CD14-positive monocyte (primary cell): ENCODE measurements at regions not wholly inside any gene's neighbourhood (a gene's known extent, or its start where the extent isn't known, plus 50 kb on each side); places are given as distances from the start of the nearest gene placed in this dataset.

Source experiments
- DNase-seq, 3 donors: peaks; one replicate each; pipeline ENCODE4 v3.0.0-alpha.2; 2011 to 2022
- H2AFZ ChIP-seq: 2 replicates; pipeline ENCODE4 v1.6.0; 2012; ENCODE audit warnings: mild to moderate bottlenecking, low read depth, low read length, inconsistent platforms; ENCODE audit not compliant: insufficient read depth, poor library complexity, severe bottlenecking
- H3K27ac ChIP-seq, 2 donors: 1 replicate in 1 of 2; 2 replicates in 1 of 2; pipeline ENCODE4 v1.5.1; 2012 to 2013; ENCODE audit warnings: low read length in 2 of 2, control low read depth in 1 of 2, inconsistent platforms in 1 of 2, low read depth in 1 of 2, mild to moderate bottlenecking in 1 of 2
- H3K27me3 ChIP-seq, 2 donors: one replicate each; pipeline versions ENCODE4 v1.6.0 to v1.6.1; 2011 to 2013; ENCODE audit warnings: low read length in 2 of 2; ENCODE audit not compliant: control insufficient read depth in 2 of 2, insufficient read depth in 2 of 2
- H3K36me3 ChIP-seq, 2 donors: replicated peaks in 1 of 2; 1 replicate in 1 of 2; 2 replicates in 1 of 2; pipeline versions ENCODE4 v1.5.1 to v1.6.1; 2012 to 2013; ENCODE audit warnings: low read length in 2 of 2, control low read depth in 1 of 2, inconsistent platforms in 1 of 2, mild to moderate bottlenecking in 1 of 2; ENCODE audit not compliant: insufficient read depth in 2 of 2, control insufficient read depth in 1 of 2
- H3K4me1 ChIP-seq, 2 donors: 1 replicate in 1 of 2; 2 replicates in 1 of 2; pipeline versions ENCODE4 v1.5.1 to v1.6.1; 2012 to 2013; ENCODE audit warnings: low read length in 2 of 2, control low read depth in 1 of 2, inconsistent platforms in 1 of 2, mild to moderate bottlenecking in 1 of 2, moderate library complexity in 1 of 2; ENCODE audit not compliant: insufficient read depth in 2 of 2, control insufficient read depth in 1 of 2
- H3K4me2 ChIP-seq: replicated peaks from 2 replicates; pipeline ENCODE3; 2012; ENCODE audit warnings: low read length, moderate library complexity, mild to moderate bottlenecking; ENCODE audit not compliant: poor library complexity, severe bottlenecking; ENCODE audit errors: extremely low read depth
- H3K4me3 ChIP-seq, 3 experiments: fragments of 200-600 bp in 1 of 3; sonication (generic) in 1 of 3; replicated peaks in 1 of 3; 1 replicate in 2 of 3; 2 replicates in 1 of 3; pipeline ENCODE4 v1.5.1; 2011 to 2013; ENCODE audit warnings: low read length in 3 of 3, mild to moderate bottlenecking in 3 of 3, control low read depth in 2 of 3, low read depth in 2 of 3, inconsistent platforms in 1 of 3, moderate library complexity in 1 of 3
- H3K79me2 ChIP-seq: 2 replicates; pipeline ENCODE4 v1.6.0; 2012; ENCODE audit warnings: mild to moderate bottlenecking, control low read depth, inconsistent platforms, low read length, moderate library complexity; ENCODE audit not compliant: insufficient read depth
- H3K9ac ChIP-seq: 2 replicates; pipeline ENCODE4 v1.6.0; 2017; ENCODE audit warnings: low read length, mild to moderate bottlenecking; ENCODE audit not compliant: insufficient read depth, poor library complexity, severe bottlenecking
- H3K9me3 ChIP-seq, 2 donors: replicated peaks in 1 of 2; 1 replicate in 1 of 2; 2 replicates in 1 of 2; pipeline versions ENCODE4 v1.5.1 to v1.6.1; 2012 to 2013; ENCODE audit warnings: low read length in 2 of 2, control low read depth in 1 of 2; ENCODE audit not compliant: control insufficient read depth in 1 of 2, insufficient read depth in 1 of 2
- H4K20me1 ChIP-seq: 2 replicates; pipeline ENCODE4 v1.6.0; 2012; ENCODE audit warnings: mild to moderate bottlenecking, low read length, control low read depth, moderate library complexity; ENCODE audit not compliant: insufficient read depth
- H3K27ac Mint-ChIP-seq, 7 donors: one replicate each; pipeline ENCODE4 v1.8.0; 2020; ENCODE audit warnings: mild to moderate bottlenecking in 7 of 7, mixed read lengths in 7 of 7, moderate library complexity in 6 of 7, inconsistent platforms in 2 of 7
- H3K27me3 Mint-ChIP-seq, 3 donors: one replicate each; pipeline ENCODE4 v1.8.0; 2021 to 2022; ENCODE audit warnings: low read depth in 3 of 3, mild to moderate bottlenecking in 3 of 3, mixed read lengths in 3 of 3, moderate library complexity in 3 of 3, inconsistent platforms in 1 of 3
- H3K36me3 Mint-ChIP-seq, 2 donors: one replicate each; pipeline ENCODE4 v1.8.0; 2020; ENCODE audit warnings: mixed read lengths in 2 of 2, inconsistent platforms in 1 of 2, mild to moderate bottlenecking in 1 of 2
- H3K4me1 Mint-ChIP-seq: one replicate; pipeline ENCODE4 v1.8.0; 2020; ENCODE audit warnings: mild to moderate bottlenecking, mixed read lengths
- H3K4me3 Mint-ChIP-seq, 2 donors: one replicate each; pipeline ENCODE4 v1.8.0; 2020; ENCODE audit warnings: mild to moderate bottlenecking in 2 of 2, mixed read lengths in 2 of 2, moderate library complexity in 1 of 2
- H3K9me3 Mint-ChIP-seq, 7 donors: one replicate each; pipeline ENCODE4 v1.8.0; 2020 to 2022; ENCODE audit warnings: mixed read lengths in 7 of 7, mild to moderate bottlenecking in 6 of 7, moderate library complexity in 6 of 7, inconsistent platforms in 2 of 7
- WGBS: methylation state at CpG from one replicate; pipeline ENCODE4 v1.1.5; 2013; ENCODE audit warnings: missing lambda C conversion rate; ENCODE audit not compliant: insufficient coverage; 5-methylcytosine and 5-hydroxymethylcytosine counted together
- intact Hi-C, 2 donors: fragments of 100-400 bp; cut with micrococcal nuclease; formaldehyde crosslinking; loops; one replicate each; pipeline versions ENCODE4 v1.15.0 to v1.15.1; 2023
- TF ChIP-seq, protein P1 (sequence below): fragments of 200-600 bp; IDR thresholded peaks from one replicate; pipeline ENCODE4 v1.8.0; 2022; ENCODE audit warnings: antibody characterized with exemption, mild to moderate bottlenecking

DNA sequence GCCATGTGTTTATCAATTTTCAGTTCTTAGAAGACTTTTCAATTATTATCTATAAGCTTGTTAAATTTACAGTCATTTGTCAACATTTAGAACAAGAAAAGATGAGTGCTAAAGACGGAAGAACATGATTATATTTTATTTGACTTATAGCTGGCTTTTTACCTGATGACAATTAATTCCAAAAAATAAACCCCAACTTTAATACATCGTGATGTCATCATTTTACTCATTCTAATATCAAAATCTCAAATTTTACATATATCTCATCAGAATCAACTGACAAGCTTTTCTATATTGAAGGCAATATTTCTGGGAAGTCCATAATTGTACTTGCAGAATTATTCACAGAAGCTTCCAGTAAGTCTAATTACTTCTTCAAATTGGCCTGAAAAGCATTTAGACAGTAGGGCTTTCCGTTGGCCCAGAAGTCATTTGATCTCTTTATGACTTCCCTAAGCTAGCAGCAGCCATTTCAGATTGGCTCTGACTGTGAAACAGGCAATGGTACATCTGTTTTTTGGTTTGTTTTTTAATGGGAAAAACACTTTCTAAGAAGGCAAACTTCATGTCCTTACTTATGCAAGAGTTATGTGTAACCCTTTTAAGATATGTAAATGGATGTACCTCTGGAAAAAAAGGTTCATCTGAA is 234.7 kb upstream of the PLSCR5 start:
- 33% methylated on average over 1 of the region's 3 CpGs for WGBS
- H3K27ac Mint-ChIP-seq: no peak overlapping the region
- Histone ChIP-seq H3K9me3 (no peaks in the 10 kb centered on the region), H3K4me3 (no peak overlapping the region), H3K4me2 (no peak overlapping the region), H2AFZ (no peak overlapping the region), H4K20me1 (no peaks in the 10 kb centered on the region), H3K27me3 (no peaks in the 10 kb centered on the region), H3K4me1 (no peaks in the 10 kb centered on the region), H3K79me2 (no peaks in the 10 kb centered on the region), H3K36me3 (no peaks in the 10 kb centered on the region), H3K27ac (no peak overlapping the region), H3K9ac (no peak overlapping the region)
- TF ChIP-seq, protein P1, sequence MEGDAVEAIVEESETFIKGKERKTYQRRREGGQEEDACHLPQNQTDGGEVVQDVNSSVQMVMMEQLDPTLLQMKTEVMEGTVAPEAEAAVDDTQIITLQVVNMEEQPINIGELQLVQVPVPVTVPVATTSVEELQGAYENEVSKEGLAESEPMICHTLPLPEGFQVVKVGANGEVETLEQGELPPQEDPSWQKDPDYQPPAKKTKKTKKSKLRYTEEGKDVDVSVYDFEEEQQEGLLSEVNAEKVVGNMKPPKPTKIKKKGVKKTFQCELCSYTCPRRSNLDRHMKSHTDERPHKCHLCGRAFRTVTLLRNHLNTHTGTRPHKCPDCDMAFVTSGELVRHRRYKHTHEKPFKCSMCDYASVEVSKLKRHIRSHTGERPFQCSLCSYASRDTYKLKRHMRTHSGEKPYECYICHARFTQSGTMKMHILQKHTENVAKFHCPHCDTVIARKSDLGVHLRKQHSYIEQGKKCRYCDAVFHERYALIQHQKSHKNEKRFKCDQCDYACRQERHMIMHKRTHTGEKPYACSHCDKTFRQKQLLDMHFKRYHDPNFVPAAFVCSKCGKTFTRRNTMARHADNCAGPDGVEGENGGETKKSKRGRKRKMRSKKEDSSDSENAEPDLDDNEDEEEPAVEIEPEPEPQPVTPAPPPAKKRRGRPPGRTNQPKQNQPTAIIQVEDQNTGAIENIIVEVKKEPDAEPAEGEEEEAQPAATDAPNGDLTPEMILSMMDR: no peak
- no peak for DNase-seq
- H3K9me3 Mint-ChIP-seq: no peaks in the 10 kb centered on the region
- intact Hi-C loops: no loop called here
- H3K4me3 Mint-ChIP-seq: no peak overlapping the region
- H3K36me3 Mint-ChIP-seq: no peaks in the 10 kb centered on the region
- no peaks in the 10 kb centered on the region for H3K4me1 Mint-ChIP-seq
- H3K27me3 Mint-ChIP-seq: no peaks in the 10 kb centered on the region

DNA sequence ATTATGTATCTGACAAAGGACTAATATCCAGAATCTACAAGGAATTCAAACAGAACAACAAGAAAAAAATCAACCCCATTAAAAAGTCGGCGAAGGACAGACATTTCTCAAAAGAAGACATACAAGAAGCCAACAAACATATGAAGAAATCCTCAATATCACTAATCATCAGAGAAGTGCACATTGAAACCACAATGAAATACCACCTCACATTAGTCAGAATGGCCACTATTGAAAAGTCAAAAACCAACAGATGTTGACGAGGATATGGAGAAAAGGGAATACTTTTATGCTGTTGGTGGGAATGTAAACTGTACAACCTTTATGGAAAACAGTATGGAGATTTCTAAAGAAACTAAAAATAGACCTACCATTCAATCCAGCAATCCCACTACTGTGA is 233.1 kb upstream of the PLSCR5 start:
- no peaks in the 10 kb centered on the region for H3K4me1 ChIP-seq
- WGBS: 100% methylated on average over 2 of the region's 3 CpGs
- Mint-ChIP-seq H3K36me3 (no peaks in the 10 kb centered on the region), H3K27me3 (no peaks in the 10 kb centered on the region), H3K9me3 (no peaks in the 10 kb centered on the region), H3K27ac (no peak overlapping the region), H3K4me3 (no peak overlapping the region), H3K4me1 (no peaks in the 10 kb centered on the region)
- no peaks in the 10 kb centered on the region for H3K9me3 ChIP-seq
- TF ChIP-seq, protein P1: no peak
- no peaks in the 10 kb centered on the region for H3K27me3 ChIP-seq
- intact Hi-C loops: no loop called here
- H3K9ac ChIP-seq: no peak overlapping the region
- H2AFZ ChIP-seq: no peak overlapping the region
- no peak overlapping the region for H3K4me3 ChIP-seq
- H3K27ac ChIP-seq: no peak overlapping the region
- no peaks in the 10 kb centered on the region for H3K79me2 ChIP-seq
- H4K20me1 ChIP-seq: no peaks in the 10 kb centered on the region
- DNase-seq: no peak
- no peaks in the 10 kb centered on the region for H3K36me3 ChIP-seq
- no peak overlapping the region for H3K4me2 ChIP-seq
